HG03432 (cell line): ENCODE measurements at regions not wholly inside any gene's neighbourhood (a gene's known extent, or its start where the extent isn't known, plus 50 kb on each side); places are given as distances from the start of the nearest gene placed in this dataset.
"Not testable (repeated sequence)": the region's sequence is repeated elsewhere in the genome, so short reads cannot be mapped to it uniquely, and the experiment has no call there.

Experiments
- ATAC-seq: cut with Tn5 transposase; IDR thresholded peaks from one replicate; pipeline ENCODE4 v1.9.1; 2021; ENCODE audit warnings: mild to moderate bottlenecking, moderate library complexity; ENCODE audit not compliant: unreplicated experiment

DNA sequence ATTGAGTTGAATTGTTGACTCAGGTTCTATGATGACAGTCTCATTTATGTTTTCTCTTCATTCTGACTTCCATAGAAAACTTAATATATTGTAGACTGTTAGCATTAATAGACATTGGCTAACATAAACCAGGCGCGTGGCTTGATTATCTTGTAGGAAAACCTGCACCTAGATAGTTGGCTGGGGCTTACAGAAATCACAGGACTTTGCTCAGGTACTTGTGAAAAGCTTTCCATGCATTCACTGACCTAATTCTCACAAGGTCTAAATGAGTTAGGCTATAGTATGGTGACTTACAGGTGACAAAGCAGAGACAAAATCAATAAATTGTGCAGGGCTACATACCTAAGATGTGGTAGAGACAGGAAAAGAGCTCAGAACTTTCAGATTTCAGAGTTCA lies 212.8 kb downstream of the GPAT3 start:
- no peak for ATAC-seq

- ATAC-seq = no peak
Observed at GRCh38 chr4:83738895-83739294, 203.0 kb downstream of the GPAT3 start.

- no peak for ATAC-seq
Observed at GRCh38 chr4:83734576-83734975, 198.7 kb downstream of the GPAT3 start.

GRCh38 chr4:83732114-83732635 lies 196.3 kb downstream of the GPAT3 start:
- no peak for ATAC-seq

DNA sequence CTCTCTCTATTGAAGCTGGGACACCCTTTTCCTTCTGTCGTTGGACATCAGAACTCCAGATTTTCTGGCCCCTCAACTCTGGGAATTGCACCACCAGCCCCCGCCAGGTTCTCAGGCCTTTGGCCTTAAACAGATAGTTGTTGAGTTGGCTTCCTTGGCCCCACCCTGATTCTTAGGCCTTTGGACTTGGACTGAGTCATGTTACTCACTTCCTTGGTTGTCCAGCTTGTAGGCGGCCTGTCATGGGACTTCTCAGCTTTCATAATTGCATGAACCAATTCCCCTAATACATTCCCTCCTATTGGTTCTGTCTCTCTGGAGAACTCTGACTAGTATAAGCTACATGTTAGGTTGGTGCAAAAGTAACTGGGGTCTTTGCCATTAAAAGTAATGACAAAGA lies 195.7 kb downstream of the GPAT3 start:
- ATAC-seq = no peak

DNA sequence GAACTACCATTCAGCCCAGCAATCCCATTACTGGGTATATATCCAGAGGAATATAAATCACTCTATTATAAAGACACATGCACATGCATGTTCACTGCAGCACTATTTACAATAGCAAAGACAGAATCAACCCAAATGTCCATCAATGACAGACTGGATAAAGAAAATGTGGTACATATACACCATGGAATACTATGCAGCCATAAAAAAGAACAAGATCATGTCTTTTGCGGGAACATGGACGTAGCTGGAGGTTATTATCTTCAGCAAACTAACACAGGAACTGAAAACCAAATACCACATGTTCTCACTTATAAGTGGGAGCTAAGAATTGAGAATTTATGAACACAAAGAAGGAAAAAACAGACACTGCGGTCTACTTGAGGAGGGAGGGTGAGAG lies 195.1 kb downstream of the GPAT3 start:
- ATAC-seq = not testable (repeated sequence)

GRCh38 chr4:83728191-83728590 lies 192.3 kb downstream of the GPAT3 start:
- no peak for ATAC-seq

- ATAC-seq = no peak
Observed at GRCh38 chr4:83725336-83726085, 189.6 kb downstream of the GPAT3 start.

- no peak for ATAC-seq
Observed at GRCh38 chr4:83724485-83725335, 188.8 kb downstream of the GPAT3 start.

DNA sequence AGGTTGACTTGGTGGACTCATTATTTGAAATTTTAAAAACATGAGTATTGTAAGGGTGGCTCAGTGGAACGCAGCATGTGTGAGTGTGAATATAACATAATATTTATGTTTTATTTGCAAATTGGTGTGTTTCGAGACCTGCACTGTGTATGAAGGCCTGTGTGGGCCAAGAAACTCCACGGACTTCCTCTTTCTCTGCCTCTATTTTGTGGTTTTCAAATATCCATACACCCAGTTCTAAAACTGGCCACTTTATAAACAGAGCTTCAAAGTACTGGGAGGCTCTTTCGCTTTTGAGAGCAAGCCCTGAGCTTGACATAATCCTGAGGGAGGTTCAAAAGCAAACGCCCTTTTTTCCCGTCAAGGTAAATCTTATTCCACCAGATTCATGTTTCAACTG lies 187.7 kb downstream of the GPAT3 start:
- no peak for ATAC-seq

- ATAC-seq = no peak
Observed at GRCh38 chr4:83722730-83723269, 186.9 kb downstream of the GPAT3 start.

- no peak for ATAC-seq
Observed at GRCh38 chr4:83716874-83717273, 181.0 kb downstream of the GPAT3 start.

GRCh38 chr4:83712890-83713289 lies 177.0 kb downstream of the GPAT3 start:
- ATAC-seq = no peak

GRCh38 chr4:83709627-83710026 lies 173.7 kb downstream of the GPAT3 start:
- no peak for ATAC-seq

- no peak for ATAC-seq
Observed at GRCh38 chr4:83708500-83709175, 172.7 kb downstream of the GPAT3 start.

GRCh38 chr4:83704786-83705185 lies 168.9 kb downstream of the GPAT3 start:
- ATAC-seq = no peak

- no peak for ATAC-seq
Observed at GRCh38 chr4:83703752-83704151, 167.8 kb downstream of the GPAT3 start.

DNA sequence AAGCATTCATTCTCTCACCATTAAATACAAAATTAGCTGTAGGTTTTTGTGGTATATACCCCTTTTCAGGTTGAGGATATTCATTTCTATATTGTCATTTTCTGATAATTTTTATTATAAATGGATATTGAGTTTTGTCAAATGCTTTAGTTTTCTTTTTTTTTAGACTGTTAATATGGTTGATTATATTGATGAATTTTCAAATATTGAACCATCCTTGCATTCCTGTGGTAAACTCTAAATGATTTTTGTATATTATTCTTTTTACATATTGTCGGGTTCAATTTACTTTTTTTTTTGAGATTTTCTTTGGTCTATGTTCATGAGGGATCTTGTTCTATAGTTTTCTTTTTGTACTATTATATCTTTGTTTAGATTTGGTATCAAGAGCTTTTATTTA lies 165.1 kb downstream of the GPAT3 start:
- no peak for ATAC-seq

- ATAC-seq = no peak
Observed at GRCh38 chr4:83699358-83699757, 163.4 kb downstream of the GPAT3 start.

DNA sequence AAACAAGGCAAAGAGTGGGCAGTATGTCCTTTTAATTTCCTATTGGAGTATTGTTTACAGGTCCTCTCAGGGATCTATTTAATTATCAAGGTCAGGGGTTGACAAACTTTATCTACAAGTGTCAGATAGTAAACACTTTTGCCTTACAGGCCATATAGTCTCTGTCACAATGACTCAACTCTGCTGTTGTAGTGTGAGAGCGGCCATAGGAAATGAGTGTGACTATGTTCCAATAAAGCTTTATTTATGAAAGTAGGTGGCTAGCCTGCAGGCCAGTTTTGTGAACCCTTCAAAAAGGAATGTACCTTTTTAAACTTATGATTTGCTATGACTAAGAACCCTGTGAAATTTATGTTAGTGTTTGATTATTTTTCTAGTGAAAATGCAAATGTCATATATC lies 156.1 kb downstream of the GPAT3 start:
- ATAC-seq = no peak

- ATAC-seq = no peak
Observed at GRCh38 chr4:83686166-83686565, 150.3 kb downstream of the GPAT3 start.
